ENCODE measurements at regions not wholly inside any gene's neighbourhood (a gene's known extent, or its start where the extent isn't known, plus 50 kb on each side); places are given as distances from the start of the nearest gene placed in this dataset.

DNA sequence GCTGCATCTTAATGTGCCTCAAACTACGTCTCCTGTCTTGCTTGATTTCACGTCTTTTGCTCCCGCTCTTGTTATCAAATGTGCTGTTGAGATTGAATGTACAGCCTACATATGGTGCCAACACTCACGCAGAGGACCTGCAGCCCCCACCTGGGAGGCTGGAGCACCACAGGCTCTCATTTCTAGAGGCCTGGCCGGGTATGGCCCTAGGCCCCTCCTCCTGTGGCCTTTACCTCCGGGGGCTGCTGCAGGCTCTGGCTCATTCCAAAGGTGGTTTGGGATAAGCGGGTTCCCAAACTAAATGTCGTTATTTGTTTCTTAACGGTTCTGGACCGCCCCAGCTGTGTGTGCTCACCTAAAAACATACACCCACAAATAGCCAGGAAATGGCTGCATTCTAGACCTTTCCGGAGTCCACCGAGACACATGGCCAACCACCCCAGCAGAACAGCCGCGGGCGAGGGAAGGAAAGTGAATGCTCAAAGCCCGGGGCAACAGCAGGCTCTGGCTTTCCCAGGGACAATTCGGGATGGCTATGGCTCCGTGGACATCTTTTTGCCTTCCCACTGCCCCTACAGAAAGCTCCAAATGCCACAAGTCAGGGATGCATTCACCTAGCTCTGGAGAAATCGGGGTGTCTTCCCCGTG, 105.9 kb downstream of the ENGASE start:
- no peak for DNase-seq (ENCODE audit: low read depth)
- TF ChIP-seq, protein P1, sequence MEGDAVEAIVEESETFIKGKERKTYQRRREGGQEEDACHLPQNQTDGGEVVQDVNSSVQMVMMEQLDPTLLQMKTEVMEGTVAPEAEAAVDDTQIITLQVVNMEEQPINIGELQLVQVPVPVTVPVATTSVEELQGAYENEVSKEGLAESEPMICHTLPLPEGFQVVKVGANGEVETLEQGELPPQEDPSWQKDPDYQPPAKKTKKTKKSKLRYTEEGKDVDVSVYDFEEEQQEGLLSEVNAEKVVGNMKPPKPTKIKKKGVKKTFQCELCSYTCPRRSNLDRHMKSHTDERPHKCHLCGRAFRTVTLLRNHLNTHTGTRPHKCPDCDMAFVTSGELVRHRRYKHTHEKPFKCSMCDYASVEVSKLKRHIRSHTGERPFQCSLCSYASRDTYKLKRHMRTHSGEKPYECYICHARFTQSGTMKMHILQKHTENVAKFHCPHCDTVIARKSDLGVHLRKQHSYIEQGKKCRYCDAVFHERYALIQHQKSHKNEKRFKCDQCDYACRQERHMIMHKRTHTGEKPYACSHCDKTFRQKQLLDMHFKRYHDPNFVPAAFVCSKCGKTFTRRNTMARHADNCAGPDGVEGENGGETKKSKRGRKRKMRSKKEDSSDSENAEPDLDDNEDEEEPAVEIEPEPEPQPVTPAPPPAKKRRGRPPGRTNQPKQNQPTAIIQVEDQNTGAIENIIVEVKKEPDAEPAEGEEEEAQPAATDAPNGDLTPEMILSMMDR (conservative IDR thresholded peaks at IDR 0.05; ENCODE audit: low read depth, low read length): no peak
- no peak overlapping the region for H3K4me3 ChIP-seq (ENCODE audit: low read depth, low read length)

DNA sequence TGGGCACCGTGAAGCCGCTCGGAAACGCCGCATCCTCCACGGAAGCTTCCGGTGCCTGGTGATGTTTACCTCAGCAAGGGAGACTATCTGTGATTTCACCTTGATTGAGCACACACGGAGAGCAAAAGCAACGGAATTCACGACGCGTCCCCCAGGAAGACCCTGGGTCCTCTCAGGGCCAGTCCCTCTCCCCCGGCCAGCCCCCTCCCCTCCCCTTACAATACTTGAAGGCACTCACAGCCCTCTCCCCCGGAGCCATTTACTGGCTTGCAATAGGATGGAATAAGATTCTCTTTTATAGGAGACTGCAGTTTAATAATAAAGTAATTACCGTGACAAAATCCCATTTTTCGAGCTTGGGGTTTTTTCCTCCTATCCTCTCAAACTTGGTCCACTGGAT, 104.7 kb downstream of the ENGASE start:
- no peak for DNase-seq (ENCODE audit: low read depth)
- H3K4me3 ChIP-seq (ENCODE audit: low read depth, low read length): no peak overlapping the region
- TF ChIP-seq, protein P1 (conservative IDR thresholded peaks at IDR 0.05; ENCODE audit: low read depth, low read length): no peak

DNA sequence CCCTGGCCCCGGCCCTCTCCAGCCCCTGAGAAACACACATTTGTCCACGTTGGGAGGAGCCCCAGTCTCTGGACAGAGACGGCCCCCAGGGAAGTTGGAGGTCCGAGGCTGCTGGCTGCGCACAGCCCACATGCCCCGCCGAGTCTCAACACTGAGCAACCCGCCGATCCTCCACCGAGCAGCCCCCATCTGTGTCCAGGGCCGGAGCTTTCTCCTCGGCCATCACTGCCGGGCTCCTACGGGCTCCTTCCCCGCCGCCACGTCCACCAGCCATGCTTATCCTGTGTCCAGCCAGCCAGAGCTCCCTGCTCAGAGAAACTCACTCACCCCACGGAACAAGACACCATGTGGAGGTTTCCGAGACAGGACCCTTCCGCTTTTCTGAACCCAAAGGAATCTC, 103.3 kb downstream of the ENGASE start:
- no peak for DNase-seq (ENCODE audit: low read depth)
- no peak overlapping the region for H3K4me3 ChIP-seq (ENCODE audit: low read depth, low read length)
- TF ChIP-seq, protein P1 (conservative IDR thresholded peaks at IDR 0.05; ENCODE audit: low read depth, low read length): no peak

DNA sequence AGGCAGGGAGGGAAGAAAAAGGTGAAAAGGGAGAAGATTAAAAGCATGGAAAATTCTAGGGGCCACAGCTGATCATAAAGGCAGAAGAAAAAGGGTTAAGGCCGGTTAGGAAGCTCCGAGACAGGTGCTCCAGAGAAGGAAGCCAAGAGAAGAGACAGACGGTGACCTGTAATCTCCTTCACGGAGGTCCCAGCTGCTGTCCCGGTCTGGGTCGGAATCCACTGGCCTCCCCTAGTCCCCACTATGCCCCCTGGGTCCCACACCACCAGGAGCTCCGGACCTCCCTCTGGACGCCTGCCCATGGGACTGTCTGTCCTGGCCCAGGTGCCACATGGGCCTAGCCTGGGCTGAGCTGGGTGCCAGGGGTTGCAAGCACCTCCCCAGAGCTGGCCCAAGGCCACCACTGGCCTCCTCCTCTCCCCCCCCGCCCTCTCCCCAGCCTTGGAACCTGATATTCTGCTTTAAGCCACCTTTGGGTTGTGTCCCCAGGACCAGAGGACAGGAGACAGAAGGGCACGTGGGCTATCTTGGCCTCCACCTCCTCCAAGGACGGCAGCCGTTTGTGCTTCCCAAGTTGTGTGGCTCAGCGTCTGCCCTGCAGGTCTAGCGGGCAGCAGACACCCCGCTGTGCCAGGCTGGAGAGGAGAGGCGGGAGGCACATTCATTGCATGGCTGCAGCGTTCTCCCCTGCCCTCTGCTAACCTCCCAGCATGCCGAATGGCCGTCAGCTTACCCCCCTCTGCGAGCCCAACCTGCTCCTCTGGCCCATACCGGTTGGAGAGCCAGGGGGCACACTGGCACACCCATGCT, 102.4 kb downstream of the ENGASE start:
- DNase-seq (ENCODE audit: low read depth): no peak
- TF ChIP-seq, protein P1 (conservative IDR thresholded peaks at IDR 0.05; ENCODE audit: low read depth, low read length): no peak
- H3K4me3 ChIP-seq (ENCODE audit: low read depth, low read length): no peak overlapping the region

DNA sequence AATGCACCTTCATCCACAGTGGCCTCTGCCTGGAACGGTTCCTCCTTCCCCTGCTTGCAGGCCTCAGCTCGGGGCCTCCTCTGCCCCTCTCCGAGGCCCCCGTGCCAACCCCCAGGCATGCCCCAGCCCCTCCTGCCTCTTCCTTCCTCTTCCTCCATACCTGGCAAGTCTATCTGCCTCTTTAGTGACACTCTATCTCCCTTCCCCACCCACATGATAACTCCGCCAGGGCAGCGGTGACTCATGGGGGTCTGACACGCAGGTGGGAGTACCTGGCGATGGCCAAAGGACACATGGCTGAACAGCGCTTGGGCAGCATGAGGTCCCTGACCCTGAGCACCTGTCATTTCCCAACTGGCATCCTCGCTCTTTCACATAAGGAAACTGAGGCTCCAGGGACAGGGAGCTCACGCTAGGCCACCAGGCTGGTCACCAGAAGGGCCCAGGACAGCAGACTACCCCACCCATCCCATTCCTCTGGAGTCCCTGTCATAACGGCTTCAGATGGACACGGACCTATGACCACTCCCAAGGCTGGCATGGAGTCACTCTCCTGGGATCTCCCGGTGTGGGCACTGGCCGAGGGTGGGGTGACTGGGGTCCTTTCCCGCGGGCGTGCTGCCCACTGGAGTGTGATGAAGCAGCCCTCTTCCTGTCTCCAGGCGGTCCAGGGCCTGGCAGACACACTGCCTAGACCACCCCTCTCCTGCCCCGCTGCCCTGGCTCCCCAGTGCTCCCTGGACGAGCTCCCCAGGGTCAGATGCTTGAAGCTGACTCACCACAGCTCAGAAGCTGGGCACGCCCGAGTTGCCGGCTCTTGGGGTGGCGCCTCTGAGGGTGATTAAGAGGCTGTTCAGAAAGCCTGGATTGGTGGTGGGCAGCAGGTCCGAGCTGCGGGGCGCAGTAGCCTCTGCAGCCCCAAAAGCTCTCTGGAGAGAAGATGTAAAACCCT, 100.6 kb downstream of the ENGASE start:
- DNase-seq (ENCODE audit: low read depth): no peak
- H3K4me3 ChIP-seq (ENCODE audit: low read depth, low read length): no peak overlapping the region
- TF ChIP-seq, protein P1 (conservative IDR thresholded peaks at IDR 0.05; ENCODE audit: low read depth, low read length): no peak

DNA sequence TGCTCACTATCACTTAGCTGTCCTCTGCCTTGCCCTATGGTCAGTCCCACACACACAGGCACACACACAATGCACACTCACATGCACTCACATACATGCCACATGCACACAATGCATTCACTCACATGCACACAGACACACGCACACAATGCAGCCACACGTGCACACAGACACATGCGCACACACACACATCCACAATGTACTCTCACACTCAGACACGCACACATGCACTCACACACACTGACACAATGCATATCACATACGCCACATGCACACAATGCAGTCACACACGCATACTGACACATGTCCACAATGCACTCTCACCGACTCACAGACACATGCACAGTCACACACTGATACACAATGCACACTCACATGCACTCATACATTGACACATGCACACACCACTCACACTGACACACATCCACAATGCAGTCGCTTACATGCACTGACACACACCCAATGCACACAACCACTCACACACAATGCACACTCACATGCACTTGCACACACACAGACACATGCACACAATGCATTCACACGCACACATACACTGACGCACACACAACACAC, 99.7 kb downstream of the ENGASE start:
- TF ChIP-seq, protein P1 (conservative IDR thresholded peaks at IDR 0.05; ENCODE audit: low read depth, low read length): no peak
- no peak overlapping the region for H3K4me3 ChIP-seq (ENCODE audit: low read depth, low read length)
- no peak for DNase-seq (ENCODE audit: low read depth)

Measured in epithelial cell of proximal tubule (primary cell).